IMR-90 (cell line): ENCODE measurements at regions not wholly inside any gene's neighbourhood (a gene's known extent, or its start where the extent isn't known, plus 50 kb on each side); places are given as distances from the start of the nearest gene placed in this dataset.

Experiments used
- ATAC-seq: fragments of 200-7000 bp; cut with Tn5 transposase; 2 replicates; pipeline ENCODE4 v1.9.1; 2020; ENCODE audit warnings: low read depth, mild to moderate bottlenecking, moderate library complexity
- BruUV-seq: library from RNA; stranded (reverse); fragments of 400-500 nt; replicated peaks from 2 replicates; lab custom pipeline; 2021; lab: Mats Ljungman, UMichigan
- CTCF ChIA-PET: fragments of 300-600 bp; formaldehyde crosslinking; extraction: SDS; loops from one replicate; lab custom pipeline; 2021; ENCODE audit warnings: antibody characterized with exemption; lab: Yijun Ruan, JAX
- POLR2A ChIA-PET: fragments of 300-600 bp; sonication (Branson Sonifier 250); formaldehyde crosslinking; loops from one replicate; lab custom pipeline; 2022; ENCODE audit warnings: antibody characterized with exemption; ENCODE audit not compliant: unreplicated experiment; lab: Charles Lee
- DNase-seq: peaks from one replicate; pipeline ENCODE4 v3.0.0; 2013
- H2AFZ ChIP-seq: replicated peaks from 2 replicates; pipeline ENCODE3; 2013; ENCODE audit warnings: low read length, mild to moderate bottlenecking; ENCODE audit not compliant: poor library complexity
- H2AK5ac ChIP-seq: 2 replicates; pipeline ENCODE4 v1.6.1; 2013; ENCODE audit warnings: low read depth, low read length, inconsistent platforms
- H2AK9ac ChIP-seq: replicated peaks from 2 replicates; pipeline ENCODE3; 2013; ENCODE audit warnings: mild to moderate bottlenecking, low read depth, low read length, moderate library complexity; ENCODE audit not compliant: poor library complexity
- H2BK120ac ChIP-seq: 2 replicates; pipeline ENCODE4 v1.6.1; 2013; ENCODE audit warnings: low read depth, low read length, inconsistent platforms
- H2BK15ac ChIP-seq: 3 replicates; pipeline ENCODE4 v1.6.1; 2013; ENCODE audit warnings: low read depth, low read length, inconsistent platforms
- H2BK20ac ChIP-seq: 2 replicates; pipeline ENCODE4 v1.6.1; 2013; ENCODE audit warnings: low read depth, mild to moderate bottlenecking, inconsistent platforms, low read length, moderate library complexity
- H2BK5ac ChIP-seq: 2 replicates; pipeline ENCODE4 v1.6.1; 2013; ENCODE audit warnings: mild to moderate bottlenecking, low read depth, low read length, inconsistent platforms; ENCODE audit not compliant: poor library complexity, severe bottlenecking
- H3K14ac ChIP-seq: replicated peaks from 2 replicates; pipeline ENCODE4 v1.6.1; 2013; ENCODE audit warnings: low read depth, low read length, inconsistent platforms
- H3K18ac ChIP-seq: 2 replicates; pipeline ENCODE4 v1.6.1; 2013; ENCODE audit warnings: low read depth, low read length, control low read depth
- H3K23ac ChIP-seq: 2 replicates; pipeline ENCODE4 v1.6.1; 2013; ENCODE audit warnings: low read depth, low read length, inconsistent platforms
- H3K27ac ChIP-seq: 2 replicates; pipeline ENCODE4 v1.5.1; 2013; ENCODE audit warnings: mild to moderate bottlenecking, control low read depth, low read length; ENCODE audit not compliant: insufficient read depth
- H3K27me3 ChIP-seq: 2 replicates; pipeline ENCODE4 v1.6.1; 2013; ENCODE audit warnings: low read length; ENCODE audit not compliant: control insufficient read depth, insufficient read depth
- H3K36me3 ChIP-seq: 2 replicates; pipeline ENCODE4 v1.6.1; 2013; ENCODE audit warnings: low read length, mixed read lengths; ENCODE audit not compliant: control insufficient read depth, insufficient read depth
- H3K4ac ChIP-seq: 2 replicates; pipeline ENCODE4 v1.6.1; 2013; ENCODE audit warnings: low read depth, low read length, inconsistent platforms
- H3K4me1 ChIP-seq: 2 replicates; pipeline ENCODE4 v1.6.1; 2013; ENCODE audit warnings: low read length, mixed read lengths; ENCODE audit not compliant: control insufficient read depth, insufficient read depth
- H3K4me2 ChIP-seq: 2 replicates; pipeline ENCODE4 v1.6.1; 2013; ENCODE audit warnings: low read depth, mild to moderate bottlenecking, control low read depth, low read length, moderate library complexity
- H3K4me3 ChIP-seq: 2 replicates; pipeline ENCODE4 v1.5.1; 2013; ENCODE audit warnings: low read depth, mild to moderate bottlenecking, control low read depth, low read length, moderate library complexity; ENCODE audit not compliant: insufficient read depth
- H3K56ac ChIP-seq: 2 replicates; pipeline ENCODE4 v1.6.1; 2013; ENCODE audit warnings: low read length, inconsistent platforms; ENCODE audit not compliant: insufficient read depth; ENCODE audit errors: extremely low read depth
- H3K79me1 ChIP-seq, 2 experiments: 2 replicates each; pipeline ENCODE4 v1.6.1; 2013; ENCODE audit warnings: low read length in 2 of 2, inconsistent platforms in 1 of 2, low read depth in 1 of 2
- H3K9ac ChIP-seq: 2 replicates; pipeline ENCODE4 v1.6.1; 2013; ENCODE audit warnings: low read depth, low read length, control low read depth
- H3K9me1 ChIP-seq: 2 replicates; pipeline ENCODE4 v1.6.1; 2013; ENCODE audit warnings: low read length, inconsistent platforms; ENCODE audit not compliant: insufficient read depth
- H3K9me3 ChIP-seq: 2 replicates; pipeline ENCODE4 v1.6.1; 2013; ENCODE audit warnings: low read length; ENCODE audit not compliant: control insufficient read depth, insufficient read depth
- H4K20me1 ChIP-seq: 2 replicates; pipeline ENCODE4 v1.6.1; 2013; ENCODE audit warnings: low read length, inconsistent platforms; ENCODE audit not compliant: insufficient read depth
- H4K5ac ChIP-seq: 2 replicates; pipeline ENCODE4 v1.6.1; 2013; ENCODE audit warnings: mild to moderate bottlenecking, low read depth, low read length, control low read depth
- H4K8ac ChIP-seq, 2 experiments: 2 replicates each; pipeline ENCODE4 v1.6.1; 2013; ENCODE audit warnings: low read depth in 2 of 2, low read length in 2 of 2, control low read depth in 1 of 2, inconsistent platforms in 1 of 2
- H4K91ac ChIP-seq: 2 replicates; pipeline ENCODE4 v1.6.1; 2013; ENCODE audit warnings: low read depth, low read length, inconsistent platforms; ENCODE audit not compliant: insufficient read depth
- BHLHE40 ChIP-seq: fragments of 150-350 bp; IDR thresholded peaks from 2 replicates; pipeline ENCODE4 v1.6.1; 2016; ENCODE audit warnings: mild to moderate bottlenecking, low read depth, low read length
- CEBPB ChIP-seq: IDR thresholded peaks from 2 replicates; pipeline ENCODE4 v1.6.1; 2012; ENCODE audit warnings: low read depth, low read length, improper control_type of control experiment
- CHD1 ChIP-seq: IDR thresholded peaks from 2 replicates; pipeline ENCODE4 v1.6.1; 2012; ENCODE audit warnings: low read depth, low read length, improper control_type of control experiment
- FOS ChIP-seq: fragments of 150-350 bp; IDR thresholded peaks from 2 replicates; pipeline ENCODE4 v1.6.1; 2016; ENCODE audit warnings: low read depth, low read length
- MAFK ChIP-seq: IDR thresholded peaks from 2 replicates; pipeline ENCODE4 v1.6.1; 2012; ENCODE audit warnings: low read depth, low read length, improper control_type of control experiment
- MAZ ChIP-seq: IDR thresholded peaks from 2 replicates; pipeline ENCODE4 v1.6.1; 2012; ENCODE audit warnings: low read depth, mild to moderate bottlenecking, low read length, improper control_type of control experiment, moderate library complexity, borderline replicate concordance
- NFE2L2 ChIP-seq: fragments of 150-350 bp; IDR thresholded peaks from 2 replicates; pipeline ENCODE4 v1.6.1; 2016; ENCODE audit warnings: low read depth, mild to moderate bottlenecking, low read length
- POLR2A ChIP-seq: IDR thresholded peaks from 2 replicates; pipeline ENCODE4 v1.6.1; 2012; ENCODE audit warnings: mild to moderate bottlenecking, low read depth, low read length
- RAD21 ChIP-seq: IDR thresholded peaks from 2 replicates; pipeline ENCODE4 v1.6.1; 2012; ENCODE audit warnings: low read length, improper control_type of control experiment
- RCOR1 ChIP-seq: IDR thresholded peaks from 2 replicates; pipeline ENCODE4 v1.6.1; 2012; ENCODE audit warnings: mild to moderate bottlenecking, low read length, improper control_type of control experiment; ENCODE audit not compliant: insufficient replicate concordance
- RFX5 ChIP-seq: IDR thresholded peaks from 2 replicates; pipeline ENCODE4 v1.8.0; 2012; ENCODE audit warnings: low read depth, mild to moderate bottlenecking, low read length, moderate library complexity
- SMC3 ChIP-seq: fragments of 150-350 bp; IDR thresholded peaks from 2 replicates; pipeline ENCODE4 v1.6.1; 2016; ENCODE audit warnings: low read depth, mild to moderate bottlenecking, antibody characterized with exemption, low read length, moderate library complexity
- WGBS, 2 experiments: methylation state at CpG; one replicate each; pipeline versions ENCODE4 v1.1.5 to v1.1.7; 2013; ENCODE audit warnings: missing lambda C conversion rate in 2 of 2; ENCODE audit not compliant: insufficient read length in 1 of 2; ENCODE audit errors: extremely low coverage in 2 of 2; 5-methylcytosine and 5-hydroxymethylcytosine counted together
- dilution Hi-C: fragments of 300-500 bp; cut with HindIII; formaldehyde crosslinking; loops from one replicate; pipeline ENCODE4 v1.14.3; 2018; ENCODE audit warnings: low sequenced_read_pairs; ENCODE audit not compliant: unreplicated experiment
- in situ Hi-C: fragments of 300-500 bp; cut with MboI; formaldehyde crosslinking; loops from 3 replicates; pipeline ENCODE4 v1.14.3; 2019; ENCODE audit warnings: low sequenced_read_pairs, inconsistent platforms, mixed read lengths
- intact Hi-C: fragments of 100-400 bp; cut with micrococcal nuclease; formaldehyde crosslinking; loops from 2 replicates; pipeline ENCODE4 v1.10.0; 2022
- TF ChIP-seq, protein P1 (sequence below): conservative IDR thresholded peaks from 2 replicates; pipeline ENCODE4 v1.5.1; 2012; ENCODE audit warnings: mild to moderate bottlenecking, low read depth, low read length, improper control_type of control experiment

- Histone ChIP-seq H2BK120ac (no peak overlapping the region), H3K4ac (no peak overlapping the region), H3K56ac (no peak overlapping the region), H3K27me3 (peaks cover 5% of the 10 kb centered on the region), H4K20me1 (no peaks in the 10 kb centered on the region), H2BK15ac (no peak overlapping the region), H3K36me3 (no peaks in the 10 kb centered on the region), H3K23ac (no peak overlapping the region), H3K9me3 (no peaks in the 10 kb centered on the region), H2BK20ac (no peak overlapping the region), H4K91ac (no peak overlapping the region), H4K5ac (no peak overlapping the region), H3K9ac (no peak overlapping the region), H3K27ac (no peak overlapping the region), H3K4me1 (no peaks in the 10 kb centered on the region), H3K4me3 (no peak overlapping the region), H3K9me1 (no peaks in the 10 kb centered on the region), H2AK5ac (no peak overlapping the region), H2AK9ac (no peak overlapping the region), H2AFZ (no peak overlapping the region), H3K18ac (no peak overlapping the region), H2BK5ac (no peak overlapping the region), H4K8ac (no peak overlapping the region), H3K79me1 (no peaks in the 10 kb centered on the region), H3K4me2 (no peak overlapping the region), H3K14ac (no peak overlapping the region)
- POLR2A ChIA-PET = no interaction called here
- ATAC-seq (no peak), DNase-seq (no peak)
- CTCF ChIA-PET = interaction anchor here (0.7 kb wide), 1 partner anchor 106 kb away, joined by 4 read pairs; no protein-coding TSS in a partner anchor
- 0% methylated on average over 1 of the region's 4 CpGs; no CpG with 5 or more reads in 1 of the 2 experiments for WGBS, 2 experiments
- in situ Hi-C loops = no loop called here
- TF ChIP-seq MAZ (no peak), NFE2L2 (no peak), POLR2A (no peak), RCOR1 (no peak), CHD1 (no peak), MAFK (no peak), RFX5 (no peak), SMC3 (no peak), BHLHE40 (no peak), CEBPB (no peak), FOS (no peak), RAD21 (no peak)
- TF ChIP-seq, protein P1, sequence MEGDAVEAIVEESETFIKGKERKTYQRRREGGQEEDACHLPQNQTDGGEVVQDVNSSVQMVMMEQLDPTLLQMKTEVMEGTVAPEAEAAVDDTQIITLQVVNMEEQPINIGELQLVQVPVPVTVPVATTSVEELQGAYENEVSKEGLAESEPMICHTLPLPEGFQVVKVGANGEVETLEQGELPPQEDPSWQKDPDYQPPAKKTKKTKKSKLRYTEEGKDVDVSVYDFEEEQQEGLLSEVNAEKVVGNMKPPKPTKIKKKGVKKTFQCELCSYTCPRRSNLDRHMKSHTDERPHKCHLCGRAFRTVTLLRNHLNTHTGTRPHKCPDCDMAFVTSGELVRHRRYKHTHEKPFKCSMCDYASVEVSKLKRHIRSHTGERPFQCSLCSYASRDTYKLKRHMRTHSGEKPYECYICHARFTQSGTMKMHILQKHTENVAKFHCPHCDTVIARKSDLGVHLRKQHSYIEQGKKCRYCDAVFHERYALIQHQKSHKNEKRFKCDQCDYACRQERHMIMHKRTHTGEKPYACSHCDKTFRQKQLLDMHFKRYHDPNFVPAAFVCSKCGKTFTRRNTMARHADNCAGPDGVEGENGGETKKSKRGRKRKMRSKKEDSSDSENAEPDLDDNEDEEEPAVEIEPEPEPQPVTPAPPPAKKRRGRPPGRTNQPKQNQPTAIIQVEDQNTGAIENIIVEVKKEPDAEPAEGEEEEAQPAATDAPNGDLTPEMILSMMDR = no peak
- dilution Hi-C loops = no loop called here
- intact Hi-C loops = no loop called here
- BruUV-seq = no TSS peak
These were observed 87.0 kb upstream of the RPL34 start for GRCh38 chr4:108533245-108533844.
